Testis (tissue), 2 donors: ENCODE measurements at regions not wholly inside any gene's neighbourhood (a gene's known extent, or its start where the extent isn't known, plus 50 kb on each side); places are given as distances from the start of the nearest gene placed in this dataset.

Experiments
- DNase-seq: peaks from one replicate; pipeline ENCODE4 v3.0.0-alpha.2; 2019
- H3K27ac ChIP-seq, 2 donors: fragments of 200-600 bp; sonication (generic); one replicate each; pipeline ENCODE4 v1.5.1; 2019
- H3K27me3 ChIP-seq: fragments of 200-600 bp; sonication (generic); one replicate; pipeline ENCODE4 v1.5.1; 2019
- H3K36me3 ChIP-seq: fragments of 200-600 bp; sonication (generic); one replicate; pipeline ENCODE4 v1.5.1; 2017; ENCODE audit warnings: low read depth; ENCODE audit errors: missing control alignments
- H3K4me1 ChIP-seq: fragments of 200-600 bp; sonication (generic); one replicate; pipeline ENCODE4 v1.5.1; 2019
- H3K4me3 ChIP-seq, 2 donors: fragments of 200-600 bp; sonication (generic); one replicate each; pipeline ENCODE4 v1.5.1; 2017 to 2019
- H3K9me3 ChIP-seq: fragments of 200-600 bp; sonication (generic); one replicate; pipeline ENCODE4 v1.5.1; 2017
- POLR2A ChIP-seq: fragments of 450-650 bp; IDR thresholded peaks from one replicate; pipeline ENCODE4 v1.6.1; 2017; ENCODE audit warnings: antibody characterized with exemption, mild to moderate bottlenecking, moderate library complexity
- WGBS, 2 donors: methylation state at CpG; one replicate each; pipeline ENCODE4 v1.1.5; 2018; 5-methylcytosine and 5-hydroxymethylcytosine counted together
- intact Hi-C: fragments of 100-400 bp; cut with DNase I; formaldehyde crosslinking; loops from one replicate; pipeline ENCODE4 v1.15.1; 2023; ENCODE audit warnings: low total_unique reads
- TF ChIP-seq, protein P1 (sequence below), 3 experiments: fragments of 450-650 bp in 2 of 3; fragments of 200-600 bp in 1 of 3; sonication (generic) in 1 of 3; IDR thresholded peaks; one replicate each; pipeline ENCODE4 v1.5.1; 2016 to 2019; ENCODE audit warnings: antibody characterized with exemption in 3 of 3, mild to moderate bottlenecking in 2 of 3, moderate library complexity in 1 of 3

- H3K27ac ChIP-seq = no peak overlapping the region
- intact Hi-C loops = no loop called here
- TF ChIP-seq, protein P1, sequence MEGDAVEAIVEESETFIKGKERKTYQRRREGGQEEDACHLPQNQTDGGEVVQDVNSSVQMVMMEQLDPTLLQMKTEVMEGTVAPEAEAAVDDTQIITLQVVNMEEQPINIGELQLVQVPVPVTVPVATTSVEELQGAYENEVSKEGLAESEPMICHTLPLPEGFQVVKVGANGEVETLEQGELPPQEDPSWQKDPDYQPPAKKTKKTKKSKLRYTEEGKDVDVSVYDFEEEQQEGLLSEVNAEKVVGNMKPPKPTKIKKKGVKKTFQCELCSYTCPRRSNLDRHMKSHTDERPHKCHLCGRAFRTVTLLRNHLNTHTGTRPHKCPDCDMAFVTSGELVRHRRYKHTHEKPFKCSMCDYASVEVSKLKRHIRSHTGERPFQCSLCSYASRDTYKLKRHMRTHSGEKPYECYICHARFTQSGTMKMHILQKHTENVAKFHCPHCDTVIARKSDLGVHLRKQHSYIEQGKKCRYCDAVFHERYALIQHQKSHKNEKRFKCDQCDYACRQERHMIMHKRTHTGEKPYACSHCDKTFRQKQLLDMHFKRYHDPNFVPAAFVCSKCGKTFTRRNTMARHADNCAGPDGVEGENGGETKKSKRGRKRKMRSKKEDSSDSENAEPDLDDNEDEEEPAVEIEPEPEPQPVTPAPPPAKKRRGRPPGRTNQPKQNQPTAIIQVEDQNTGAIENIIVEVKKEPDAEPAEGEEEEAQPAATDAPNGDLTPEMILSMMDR (IDR thresholded peaks at IDR 0.05) = no peak
- TF ChIP-seq POLR2A = no peak
- no peak overlapping the region for H3K4me3 ChIP-seq
- no peaks in the 10 kb centered on the region for H3K4me1 ChIP-seq
- DNase-seq = no peak
- whole genome bisulfite sequencing, 2 donors = 92 to 95% methylated on average over 2 of the region's 2 CpGs
- no peaks in the 10 kb centered on the region for H3K27me3 ChIP-seq
- no peaks in the 10 kb centered on the region for H3K9me3 ChIP-seq
- no peaks in the 10 kb centered on the region for H3K36me3 ChIP-seq
These were observed 501.2 kb downstream of the GALC start for GRCh38 chr14:87491816-87492215.

DNA sequence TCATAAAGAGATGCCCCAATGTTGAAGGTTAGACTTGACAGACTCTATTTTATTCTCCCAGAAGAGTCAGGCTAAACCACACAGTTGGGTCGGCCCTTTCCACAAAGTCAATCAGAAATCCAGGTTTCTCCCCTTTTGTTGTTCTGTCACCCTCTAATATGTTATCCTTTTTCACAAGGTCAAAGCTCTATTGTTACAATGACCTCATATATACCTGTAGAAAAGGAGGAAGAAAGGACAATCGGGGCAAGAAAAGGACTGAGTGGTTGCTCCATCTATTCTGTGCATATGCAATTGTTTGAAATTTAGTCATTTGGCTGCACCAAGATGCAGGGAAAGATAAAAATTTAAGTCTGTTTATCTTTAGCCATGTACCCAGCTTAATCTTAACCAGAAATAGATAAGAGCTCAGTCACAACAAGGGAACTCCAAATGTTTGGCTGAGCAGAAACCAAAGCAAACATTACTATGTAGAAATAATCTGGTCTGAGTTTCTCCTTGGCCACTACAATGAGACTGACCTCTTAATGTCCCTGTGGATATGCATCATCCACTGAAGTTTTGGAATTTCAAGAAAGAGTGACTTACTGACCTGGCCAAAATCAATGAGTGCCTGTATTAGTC lies 503.7 kb downstream of the GALC start:
- intact Hi-C loops = no loop called here
- H3K36me3 ChIP-seq = no peaks in the 10 kb centered on the region
- no peaks in the 10 kb centered on the region for H3K27me3 ChIP-seq
- DNase-seq = no peak
- H3K9me3 ChIP-seq = no peaks in the 10 kb centered on the region
- H3K4me3 ChIP-seq = no peak overlapping the region
- whole genome bisulfite sequencing, 2 donors = 82 to 87% methylated on average over 2 of the region's 2 CpGs
- no peak overlapping the region for H3K27ac ChIP-seq
- TF ChIP-seq, protein P1 (IDR thresholded peaks at IDR 0.05) = no peak
- TF ChIP-seq POLR2A = no peak
- H3K4me1 ChIP-seq = no peaks in the 10 kb centered on the region

GRCh38 chr14:87483271-87484260 lies 509.4 kb downstream of the GALC start:
- Histone ChIP-seq H3K27me3 (no peaks in the 10 kb centered on the region), H3K36me3 (no peaks in the 10 kb centered on the region), H3K27ac (no peak overlapping the region), H3K9me3 (no peaks in the 10 kb centered on the region), H3K4me3 (no peak overlapping the region), H3K4me1 (no peaks in the 10 kb centered on the region)
- TF ChIP-seq, protein P1 (IDR thresholded peaks at IDR 0.05) = no peak
- TF ChIP-seq POLR2A = no peak
- no peak for DNase-seq
- intact Hi-C loops = no loop called here
- WGBS, 2 donors = 48 to 58% methylated on average over 8 of the region's 8 CpGs

GRCh38 chr14:87468531-87468930 lies 524.5 kb downstream of the GALC start:
- no peaks in the 10 kb centered on the region for H3K9me3 ChIP-seq
- H3K27me3 ChIP-seq = no peaks in the 10 kb centered on the region
- TF ChIP-seq POLR2A = no peak
- TF ChIP-seq, protein P1 (IDR thresholded peaks at IDR 0.05) = no peak
- WGBS, 2 donors = 84 to 87% methylated on average over 1 of the region's 1 CpG
- H3K36me3 ChIP-seq = no peaks in the 10 kb centered on the region
- DNase-seq = no peak
- no peaks in the 10 kb centered on the region for H3K4me1 ChIP-seq
- intact Hi-C loops = no loop called here
- no peak overlapping the region for H3K4me3 ChIP-seq
- no peak overlapping the region for H3K27ac ChIP-seq
